ENCODE measurements at regions not wholly inside any gene's neighbourhood (a gene's known extent, or its start where the extent isn't known, plus 50 kb on each side); places are given as distances from the start of the nearest gene placed in this dataset.

- no peak for DNase-seq (ENCODE audit: extremely low spot score)
- 81% methylated on average over 29 of the region's 29 CpGs for WGBS
- Histone ChIP-seq H3K36me3 (ENCODE audit: insufficient read depth) (no peaks in the 10 kb centered on the region), H3K27ac (ENCODE audit: low read depth) (no peak overlapping the region), H3K4me3 (ENCODE audit: low read depth, low read length) (no peak overlapping the region), H3K4me1 (ENCODE audit: insufficient read depth) (no peaks in the 10 kb centered on the region)
Measured at GRCh38 chr20:63132715-63133471, 83.0 kb downstream of the YTHDF1 start.

GRCh38 chr20:63132131-63132714 is 83.7 kb downstream of the YTHDF1 start:
- H3K4me1 ChIP-seq (ENCODE audit: insufficient read depth): no peaks in the 10 kb centered on the region
- no peaks in the 10 kb centered on the region for H3K36me3 ChIP-seq (ENCODE audit: insufficient read depth)
- 82% methylated on average over 17 of the region's 17 CpGs for WGBS
- H3K27ac ChIP-seq (ENCODE audit: low read depth): no peak overlapping the region
- H3K4me3 ChIP-seq (ENCODE audit: low read depth, low read length): no peak overlapping the region
- no peak for DNase-seq (ENCODE audit: extremely low spot score)

GRCh38 chr20:63130658-63131577 is 85.0 kb downstream of the YTHDF1 start:
- no peak for DNase-seq (ENCODE audit: extremely low spot score)
- Histone ChIP-seq H3K4me1 (ENCODE audit: insufficient read depth) (no peaks in the 10 kb centered on the region), H3K27ac (ENCODE audit: low read depth) (no peak overlapping the region), H3K4me3 (ENCODE audit: low read depth, low read length) (no peak overlapping the region), H3K36me3 (ENCODE audit: insufficient read depth) (no peaks in the 10 kb centered on the region)
- 64% methylated on average over 43 of the region's 43 CpGs for WGBS

- no peaks in the 10 kb centered on the region for H3K36me3 ChIP-seq (ENCODE audit: insufficient read depth)
- H3K4me3 ChIP-seq (ENCODE audit: low read depth, low read length): no peak overlapping the region
- no peak for DNase-seq (ENCODE audit: extremely low spot score)
- no peaks in the 10 kb centered on the region for H3K4me1 ChIP-seq (ENCODE audit: insufficient read depth)
- 30% methylated on average over 28 of the region's 28 CpGs for WGBS
- H3K27ac ChIP-seq (ENCODE audit: low read depth): no peak overlapping the region
Measured at GRCh38 chr20:63129991-63130657, 85.8 kb downstream of the YTHDF1 start.

- no peak overlapping the region for H3K27ac ChIP-seq (ENCODE audit: low read depth)
- no peaks in the 10 kb centered on the region for H3K36me3 ChIP-seq (ENCODE audit: insufficient read depth)
- no peak overlapping the region for H3K4me3 ChIP-seq (ENCODE audit: low read depth, low read length)
- DNase-seq (ENCODE audit: extremely low spot score): no peak
- H3K4me1 ChIP-seq (ENCODE audit: insufficient read depth): no peaks in the 10 kb centered on the region
- 73% methylated on average over 9 of the region's 9 CpGs for WGBS
Measured at GRCh38 chr20:63129376-63129965, 86.5 kb downstream of the YTHDF1 start.

GRCh38 chr20:63128956-63129355 is 87.0 kb downstream of the YTHDF1 start:
- no peaks in the 10 kb centered on the region for H3K36me3 ChIP-seq (ENCODE audit: insufficient read depth)
- no peaks in the 10 kb centered on the region for H3K4me1 ChIP-seq (ENCODE audit: insufficient read depth)
- WGBS: 86% methylated on average over 17 of the region's 17 CpGs
- no peak overlapping the region for H3K27ac ChIP-seq (ENCODE audit: low read depth)
- H3K4me3 ChIP-seq (ENCODE audit: low read depth, low read length): no peak overlapping the region
- DNase-seq (ENCODE audit: extremely low spot score): no peak

- no peaks in the 10 kb centered on the region for H3K4me1 ChIP-seq (ENCODE audit: insufficient read depth)
- H3K27ac ChIP-seq (ENCODE audit: low read depth): no peak overlapping the region
- 92% methylated on average over 30 of the region's 30 CpGs for WGBS
- DNase-seq (ENCODE audit: extremely low spot score): no peak
- H3K4me3 ChIP-seq (ENCODE audit: low read depth, low read length): no peak overlapping the region
- H3K36me3 ChIP-seq (ENCODE audit: insufficient read depth): no peaks in the 10 kb centered on the region
Measured at GRCh38 chr20:63128367-63128766, 87.6 kb downstream of the YTHDF1 start.

- DNase-seq (ENCODE audit: extremely low spot score): no peak
- 72% methylated on average over 21 of the region's 21 CpGs for WGBS
Measured at GRCh38 chr20:63127700-63128364, 88.1 kb downstream of the YTHDF1 start.

GRCh38 chr20:63126876-63127699 is 88.8 kb downstream of the YTHDF1 start:
- Histone ChIP-seq H3K4me3 (ENCODE audit: low read depth, low read length) (no peak overlapping the region), H3K27ac (ENCODE audit: low read depth) (no peak overlapping the region), H3K4me1 (ENCODE audit: insufficient read depth) (no peaks in the 10 kb centered on the region), H3K36me3 (ENCODE audit: insufficient read depth) (no peaks in the 10 kb centered on the region)
- no peak for DNase-seq (ENCODE audit: extremely low spot score)
- 67% methylated on average over 18 of the region's 18 CpGs for WGBS

More at GRCh38 chr20:63127700-63128364, 88.1 kb downstream of the YTHDF1 start:
- H3K4me1 ChIP-seq (ENCODE audit: insufficient read depth): no peaks in the 10 kb centered on the region
- no peak overlapping the region for H3K4me3 ChIP-seq (ENCODE audit: low read depth, low read length)
- no peak overlapping the region for H3K27ac ChIP-seq (ENCODE audit: low read depth)
- H3K36me3 ChIP-seq (ENCODE audit: insufficient read depth): no peaks in the 10 kb centered on the region

- WGBS: 72% methylated on average over 19 of the region's 19 CpGs
- no peak for DNase-seq (ENCODE audit: extremely low spot score)
Measured at GRCh38 chr20:63125838-63126601, 89.9 kb downstream of the YTHDF1 start.

GRCh38 chr20:63125581-63125837 is 90.4 kb downstream of the YTHDF1 start:
- no peak overlapping the region for H3K4me3 ChIP-seq (ENCODE audit: low read depth, low read length)
- no peaks in the 10 kb centered on the region for H3K36me3 ChIP-seq (ENCODE audit: insufficient read depth)
- no peak overlapping the region for H3K27ac ChIP-seq (ENCODE audit: low read depth)
- no peaks in the 10 kb centered on the region for H3K4me1 ChIP-seq (ENCODE audit: insufficient read depth)
- DNase-seq (ENCODE audit: extremely low spot score): no peak
- 34% methylated on average over 5 of the region's 5 CpGs for WGBS

More at GRCh38 chr20:63125838-63126601, 89.9 kb downstream of the YTHDF1 start:
- no peak overlapping the region for H3K4me3 ChIP-seq (ENCODE audit: low read depth, low read length)
- no peaks in the 10 kb centered on the region for H3K4me1 ChIP-seq (ENCODE audit: insufficient read depth)
- H3K27ac ChIP-seq (ENCODE audit: low read depth): no peak overlapping the region
- H3K36me3 ChIP-seq (ENCODE audit: insufficient read depth): no peaks in the 10 kb centered on the region

Measured in urinary bladder (tissue), 3 donors.